KMS-11 (cell line): ENCODE measurements at regions not wholly inside any gene's neighbourhood (a gene's known extent, or its start where the extent isn't known, plus 50 kb on each side); places are given as distances from the start of the nearest gene placed in this dataset.

Experiments used
- H2AFZ ChIP-seq: fragments of 200-600 bp; sonication (generic); 2 replicates; pipeline ENCODE4 v1.6.1; 2016; ENCODE audit warnings: antibody characterized with exemption, mixed run types, low read depth
- H3K27ac ChIP-seq: fragments of 200-600 bp; sonication (generic); 2 replicates; pipeline ENCODE4 v1.6.1; 2016; ENCODE audit warnings: mild to moderate bottlenecking, mixed run types
- H3K27me3 ChIP-seq: fragments of 200-600 bp; sonication (generic); 2 replicates; pipeline ENCODE4 v1.6.1; 2017; ENCODE audit warnings: mild to moderate bottlenecking, low read depth, mixed run types, moderate library complexity; ENCODE audit not compliant: insufficient read depth
- H3K36me3 ChIP-seq: fragments of 200-600 bp; sonication (generic); 2 replicates; pipeline ENCODE4 v1.6.1; 2017; ENCODE audit warnings: mild to moderate bottlenecking, mixed run types; ENCODE audit not compliant: insufficient read depth
- H3K4me1 ChIP-seq: fragments of 200-600 bp; sonication (generic); 2 replicates; pipeline ENCODE4 v1.6.1; 2016; ENCODE audit warnings: mild to moderate bottlenecking, low read depth, mixed run types; ENCODE audit not compliant: poor library complexity, severe bottlenecking
- H3K4me2 ChIP-seq: fragments of 200-600 bp; sonication (generic); 2 replicates; pipeline ENCODE4 v1.7.0; 2016; ENCODE audit warnings: mild to moderate bottlenecking, mixed run types
- H3K4me3 ChIP-seq: fragments of 200-600 bp; sonication (generic); IDR thresholded peaks from 2 replicates; pipeline ENCODE4 v1.6.1; 2017; ENCODE audit warnings: low read depth, low read length, mixed read lengths; ENCODE audit not compliant: insufficient read depth
- H3K79me2 ChIP-seq: fragments of 200-600 bp; sonication (generic); 2 replicates; pipeline ENCODE4 v1.6.1; 2016; ENCODE audit warnings: low read depth, mixed run types; ENCODE audit not compliant: insufficient read depth
- H3K9ac ChIP-seq: fragments of 200-600 bp; sonication (generic); 2 replicates; pipeline ENCODE4 v1.6.1; 2016; ENCODE audit warnings: mild to moderate bottlenecking, mixed run types
- H4K20me1 ChIP-seq: fragments of 200-600 bp; sonication (generic); 2 replicates; pipeline ENCODE4 v1.6.1; 2016; ENCODE audit warnings: mild to moderate bottlenecking, mixed run types; ENCODE audit not compliant: insufficient read depth
- CTCF ChIP-seq: fragments of 200-600 bp; sonication (generic); conservative IDR thresholded peaks from 2 replicates; pipeline ENCODE4 v1.6.1; 2017; ENCODE audit warnings: low read depth, mild to moderate bottlenecking, antibody characterized with exemption, low read length, moderate library complexity, mixed read lengths

GRCh38 chr6:12457094-12457493, 166.9 kb downstream of the EDN1 start:
- Histone ChIP-seq H3K4me2 (no peak overlapping the region), H3K36me3 (no peaks in the 10 kb centered on the region)

GRCh38 chr6:12458558-12458957, 168.4 kb downstream of the EDN1 start:
- H3K27ac ChIP-seq: no peak overlapping the region
- H3K9ac ChIP-seq: no peak overlapping the region
- no peaks in the 10 kb centered on the region for H3K79me2 ChIP-seq
- no peak for TF ChIP-seq CTCF
- H3K4me1 ChIP-seq: no peaks in the 10 kb centered on the region
- no peaks in the 10 kb centered on the region for H3K27me3 ChIP-seq
- no peak overlapping the region for H2AFZ ChIP-seq
- H3K36me3 ChIP-seq: no peaks in the 10 kb centered on the region
- no peak overlapping the region for H3K4me2 ChIP-seq
- H4K20me1 ChIP-seq: no peaks in the 10 kb centered on the region
- no peak overlapping the region for H3K4me3 ChIP-seq

More at GRCh38 chr6:12457094-12457493, 166.9 kb downstream of the EDN1 start:
- TF ChIP-seq CTCF: no peak
- Histone ChIP-seq H3K9ac (no peak overlapping the region), H2AFZ (no peak overlapping the region), H3K27me3 (no peaks in the 10 kb centered on the region), H3K4me3 (no peak overlapping the region), H4K20me1 (no peaks in the 10 kb centered on the region), H3K79me2 (no peaks in the 10 kb centered on the region), H3K4me1 (no peaks in the 10 kb centered on the region), H3K27ac (no peak overlapping the region)

GRCh38 chr6:12459945-12460661, 169.9 kb downstream of the EDN1 start:
- no peaks in the 10 kb centered on the region for H4K20me1 ChIP-seq
- H3K4me1 ChIP-seq: no peaks in the 10 kb centered on the region
- no peaks in the 10 kb centered on the region for H3K36me3 ChIP-seq
- TF ChIP-seq CTCF: no peak
- H3K4me2 ChIP-seq: no peak overlapping the region
- H3K4me3 ChIP-seq: no peak overlapping the region
- H3K9ac ChIP-seq: no peak overlapping the region
- H3K27ac ChIP-seq: no peak overlapping the region
- no peak overlapping the region for H2AFZ ChIP-seq
- H3K27me3 ChIP-seq: no peaks in the 10 kb centered on the region
- H3K79me2 ChIP-seq: no peaks in the 10 kb centered on the region

GRCh38 chr6:12467706-12468670, 177.8 kb downstream of the EDN1 start:
- no peaks in the 10 kb centered on the region for H3K79me2 ChIP-seq
- H3K4me1 ChIP-seq: no peaks in the 10 kb centered on the region
- no peak overlapping the region for H3K4me3 ChIP-seq
- no peak overlapping the region for H3K27ac ChIP-seq
- no peak overlapping the region for H2AFZ ChIP-seq
- no peak overlapping the region for H3K4me2 ChIP-seq
- H3K9ac ChIP-seq: no peak overlapping the region
- H4K20me1 ChIP-seq: no peaks in the 10 kb centered on the region
- H3K27me3 ChIP-seq: no peaks in the 10 kb centered on the region
- no peak for TF ChIP-seq CTCF
- no peaks in the 10 kb centered on the region for H3K36me3 ChIP-seq
